Left ventricle myocardium inferior (tissue), 1 donor: ENCODE measurements at regions not wholly inside any gene's neighbourhood (a gene's known extent, or its start where the extent isn't known, plus 50 kb on each side); places are given as distances from the start of the nearest gene placed in this dataset.

Experiments
- DNase-seq: peaks from one replicate; pipeline ENCODE4 v3.0.0-alpha.2; 2020
- H3K27ac ChIP-seq: fragments of 200-600 bp; replicated peaks from 2 replicates; pipeline ENCODE4 v1.8.0; 2021
- H3K27me3 ChIP-seq: fragments of 200-600 bp; 2 replicates; pipeline ENCODE4 v1.8.0; 2021; ENCODE audit warnings: low read depth
- H3K36me3 ChIP-seq: fragments of 200-600 bp; 2 replicates; pipeline ENCODE4 v1.8.0; 2021
- H3K4me1 ChIP-seq: fragments of 200-600 bp; 2 replicates; pipeline ENCODE4 v1.8.0; 2021
- H3K4me3 ChIP-seq: fragments of 200-600 bp; 2 replicates; pipeline ENCODE4 v1.8.0; 2021; ENCODE audit warnings: mild to moderate bottlenecking, moderate library complexity
- H3K9me3 ChIP-seq: fragments of 200-600 bp; replicated peaks from 2 replicates; pipeline ENCODE4 v1.8.0; 2021
- CTCF ChIP-seq: fragments of 200-600 bp; IDR thresholded peaks from 2 replicates; pipeline ENCODE4 v1.8.0; 2021; ENCODE audit warnings: antibody characterized with exemption, mild to moderate bottlenecking, borderline replicate concordance
- intact Hi-C: fragments of 100-400 bp; cut with micrococcal nuclease; formaldehyde crosslinking; loops from one replicate; pipeline ENCODE4 v1.11.0; 2022
- donor health status: DM: no; HTN: yes; CAD: no; lungs with severe emphysema.

- no peaks in the 10 kb centered on the region for H3K9me3 ChIP-seq
- no peak for DNase-seq
- no peaks in the 10 kb centered on the region for H3K4me1 ChIP-seq
- no peaks in the 10 kb centered on the region for H3K36me3 ChIP-seq
- no peaks in the 10 kb centered on the region for H3K27me3 ChIP-seq
- no peak overlapping the region for H3K4me3 ChIP-seq
- H3K27ac ChIP-seq: no peak overlapping the region
- no peak for TF ChIP-seq CTCF
- intact Hi-C loops: no loop called here
These were observed 1324.3 kb downstream of the ARAP2 start for GRCh38 chr4:34920032-34920431.

GRCh38 chr4:34921391-34921790, 1322.9 kb downstream of the ARAP2 start:
- no peak for TF ChIP-seq CTCF
- Histone ChIP-seq H3K9me3 (no peaks in the 10 kb centered on the region), H3K4me1 (no peaks in the 10 kb centered on the region), H3K4me3 (no peak overlapping the region), H3K27ac (no peak overlapping the region), H3K27me3 (no peaks in the 10 kb centered on the region), H3K36me3 (no peaks in the 10 kb centered on the region)
- DNase-seq: no peak
- intact Hi-C loops: no loop called here

GRCh38 chr4:34922325-34922724, 1322.0 kb downstream of the ARAP2 start:
- no peak for DNase-seq
- Histone ChIP-seq H3K36me3 (no peaks in the 10 kb centered on the region), H3K9me3 (no peaks in the 10 kb centered on the region), H3K27ac (no peak overlapping the region), H3K4me1 (no peaks in the 10 kb centered on the region), H3K4me3 (no peak overlapping the region), H3K27me3 (no peaks in the 10 kb centered on the region)
- intact Hi-C loops: no loop called here
- no peak for TF ChIP-seq CTCF

GRCh38 chr4:34932591-34932990, 1311.7 kb downstream of the ARAP2 start:
- intact Hi-C loops: no loop called here
- Histone ChIP-seq H3K4me3 (no peak overlapping the region), H3K36me3 (no peaks in the 10 kb centered on the region), H3K27ac (no peak overlapping the region), H3K4me1 (no peaks in the 10 kb centered on the region), H3K9me3 (peaks cover 11% of the 10 kb centered on the region), H3K27me3 (no peaks in the 10 kb centered on the region)
- TF ChIP-seq CTCF: no peak
- DNase-seq: no peak

- H3K27ac ChIP-seq: no peak overlapping the region
- no peaks in the 10 kb centered on the region for H3K27me3 ChIP-seq
- TF ChIP-seq CTCF: no peak
- no peak for DNase-seq
- H3K9me3 ChIP-seq: peaks cover 10% of the 10 kb centered on the region
- H3K4me1 ChIP-seq: no peaks in the 10 kb centered on the region
- H3K36me3 ChIP-seq: no peaks in the 10 kb centered on the region
- intact Hi-C loops: no loop called here
- no peak overlapping the region for H3K4me3 ChIP-seq
These were observed 1308.6 kb downstream of the ARAP2 start for GRCh38 chr4:34935739-34936138.

- DNase-seq: no peak
- H3K27ac ChIP-seq: no peak overlapping the region
- no peaks in the 10 kb centered on the region for H3K36me3 ChIP-seq
- TF ChIP-seq CTCF: no peak
- no peaks in the 10 kb centered on the region for H3K4me1 ChIP-seq
- H3K9me3 ChIP-seq: no peaks in the 10 kb centered on the region
- H3K4me3 ChIP-seq: no peak overlapping the region
- intact Hi-C loops: no loop called here
- H3K27me3 ChIP-seq: no peaks in the 10 kb centered on the region
These were observed 1305.2 kb downstream of the ARAP2 start for GRCh38 chr4:34939073-34939472.
